ENCODE measurements at regions not wholly inside any gene's neighbourhood (a gene's known extent, or its start where the extent isn't known, plus 50 kb on each side); places are given as distances from the start of the nearest gene placed in this dataset.

GRCh38 chr2:11963966-11964365 lies 217.5 kb downstream of the LPIN1 start:
- no peak for TF ChIP-seq YY1 (IDR thresholded peaks at IDR 0.05; ENCODE audit: insufficient read depth, insufficient read length)
- no peak for TF ChIP-seq SUZ12 (IDR thresholded peaks at IDR 0.05; ENCODE audit: extremely low read depth, insufficient read depth, insufficient read length)
